Upper lobe of left lung (tissue), 4 donors: ENCODE measurements at regions not wholly inside any gene's neighbourhood (a gene's known extent, or its start where the extent isn't known, plus 50 kb on each side); places are given as distances from the start of the nearest gene placed in this dataset.

Experiments used
- POLR2A ChIP-seq, 4 donors: fragments of 450-650 bp; IDR thresholded peaks; one replicate each; pipeline ENCODE4 v1.5.1; 2016 to 2017; ENCODE audit warnings: antibody characterized with exemption in 4 of 4, mild to moderate bottlenecking in 2 of 4
- TF ChIP-seq, protein P1 (sequence below), 6 experiments: fragments of 450-650 bp in 4 of 6; fragments of 200-600 bp in 2 of 6; sonication (generic) in 2 of 6; IDR thresholded peaks; one replicate each; pipeline ENCODE4 v1.5.1; 2016 to 2019; ENCODE audit warnings: antibody characterized with exemption in 6 of 6

DNA sequence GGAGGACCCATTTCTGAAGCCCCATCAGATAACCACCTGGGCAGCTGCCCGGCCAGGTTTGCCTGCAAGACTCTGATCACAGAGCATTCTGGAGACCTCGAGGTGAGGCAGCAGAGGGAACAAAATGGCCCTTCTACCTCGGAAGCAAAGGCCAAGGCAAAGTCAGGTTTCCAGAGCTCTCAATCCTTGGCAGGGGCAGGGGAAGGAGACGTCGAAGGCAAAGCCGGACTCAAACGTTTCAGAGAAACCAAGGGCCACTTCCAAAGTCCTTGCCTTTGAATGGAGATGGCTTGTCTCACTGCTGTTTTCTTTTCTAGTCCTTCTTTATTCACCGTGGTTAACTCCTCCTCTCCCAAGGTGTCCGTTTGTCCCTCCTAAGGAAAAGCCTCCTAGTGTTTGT is 355.3 kb downstream of the SOX9 start:
- TF ChIP-seq, protein P1, sequence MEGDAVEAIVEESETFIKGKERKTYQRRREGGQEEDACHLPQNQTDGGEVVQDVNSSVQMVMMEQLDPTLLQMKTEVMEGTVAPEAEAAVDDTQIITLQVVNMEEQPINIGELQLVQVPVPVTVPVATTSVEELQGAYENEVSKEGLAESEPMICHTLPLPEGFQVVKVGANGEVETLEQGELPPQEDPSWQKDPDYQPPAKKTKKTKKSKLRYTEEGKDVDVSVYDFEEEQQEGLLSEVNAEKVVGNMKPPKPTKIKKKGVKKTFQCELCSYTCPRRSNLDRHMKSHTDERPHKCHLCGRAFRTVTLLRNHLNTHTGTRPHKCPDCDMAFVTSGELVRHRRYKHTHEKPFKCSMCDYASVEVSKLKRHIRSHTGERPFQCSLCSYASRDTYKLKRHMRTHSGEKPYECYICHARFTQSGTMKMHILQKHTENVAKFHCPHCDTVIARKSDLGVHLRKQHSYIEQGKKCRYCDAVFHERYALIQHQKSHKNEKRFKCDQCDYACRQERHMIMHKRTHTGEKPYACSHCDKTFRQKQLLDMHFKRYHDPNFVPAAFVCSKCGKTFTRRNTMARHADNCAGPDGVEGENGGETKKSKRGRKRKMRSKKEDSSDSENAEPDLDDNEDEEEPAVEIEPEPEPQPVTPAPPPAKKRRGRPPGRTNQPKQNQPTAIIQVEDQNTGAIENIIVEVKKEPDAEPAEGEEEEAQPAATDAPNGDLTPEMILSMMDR (IDR thresholded peaks at IDR 0.05) = no peak
- TF ChIP-seq POLR2A (IDR thresholded peaks at IDR 0.05) = no peak
